Peyer's patch (tissue), 4 donors: ENCODE measurements at regions not wholly inside any gene's neighbourhood (a gene's known extent, or its start where the extent isn't known, plus 50 kb on each side); places are given as distances from the start of the nearest gene placed in this dataset.

Experiments
- CTCF ChIP-seq, 6 experiments: fragments of 450-650 bp in 4 of 6; fragments of 200-600 bp in 2 of 6; sonication (generic) in 1 of 6; IDR thresholded peaks; one replicate each; pipeline ENCODE4 v1.5.1; 2017 to 2019; ENCODE audit warnings: antibody characterized with exemption in 6 of 6, mild to moderate bottlenecking in 3 of 6, moderate library complexity in 1 of 6
- POLR2A ChIP-seq, 2 donors: fragments of 450-650 bp; IDR thresholded peaks; one replicate each; pipeline ENCODE4 v1.5.1; 2017; ENCODE audit warnings: antibody characterized with exemption in 2 of 2, mild to moderate bottlenecking in 2 of 2, moderate library complexity in 2 of 2

GRCh38 chr6:74745670-74746069, 460.2 kb downstream of the COL12A1 start:
- TF ChIP-seq CTCF (IDR thresholded peaks at IDR 0.05) (no peak), POLR2A (IDR thresholded peaks at IDR 0.05) (no peak)
